ENCODE measurements at regions not wholly inside any gene's neighbourhood (a gene's known extent, or its start where the extent isn't known, plus 50 kb on each side); places are given as distances from the start of the nearest gene placed in this dataset.
"Not testable (repeated sequence)": the region's sequence is repeated elsewhere in the genome, so short reads cannot be mapped to it uniquely, and the experiment has no call there.

DNA sequence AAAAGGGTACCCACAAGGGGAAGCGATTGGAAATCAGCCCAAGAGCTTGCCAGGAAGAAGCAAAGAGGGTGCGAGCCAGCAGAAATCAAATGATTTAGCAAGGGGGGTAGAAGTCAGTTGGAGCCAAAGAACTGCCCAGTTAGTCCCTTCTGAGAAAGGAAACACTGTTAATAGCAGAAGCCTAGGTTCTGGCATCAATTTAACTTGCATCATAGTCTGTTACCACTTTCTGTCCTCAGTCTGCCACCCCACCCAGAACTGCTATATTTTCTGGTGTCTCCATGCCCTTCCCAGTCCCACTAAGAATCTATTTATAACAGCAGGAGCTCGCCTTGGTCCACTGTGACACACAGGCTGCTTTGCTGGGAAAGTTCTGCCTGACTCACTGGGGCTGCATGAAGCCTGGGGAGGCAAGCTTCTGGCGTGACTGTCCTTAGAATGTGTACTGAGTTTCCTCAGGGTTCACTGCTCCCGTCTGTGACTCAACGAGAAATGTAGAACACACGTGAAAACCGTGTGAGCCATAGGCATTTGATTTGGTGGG is 157.8 kb upstream of the TTC29 start:
- peak; percentile 22 for DNase-seq

- no peak for DNase-seq
These were observed 159.1 kb upstream of the TTC29 start for GRCh38 chr4:147104768-147105167.

DNA sequence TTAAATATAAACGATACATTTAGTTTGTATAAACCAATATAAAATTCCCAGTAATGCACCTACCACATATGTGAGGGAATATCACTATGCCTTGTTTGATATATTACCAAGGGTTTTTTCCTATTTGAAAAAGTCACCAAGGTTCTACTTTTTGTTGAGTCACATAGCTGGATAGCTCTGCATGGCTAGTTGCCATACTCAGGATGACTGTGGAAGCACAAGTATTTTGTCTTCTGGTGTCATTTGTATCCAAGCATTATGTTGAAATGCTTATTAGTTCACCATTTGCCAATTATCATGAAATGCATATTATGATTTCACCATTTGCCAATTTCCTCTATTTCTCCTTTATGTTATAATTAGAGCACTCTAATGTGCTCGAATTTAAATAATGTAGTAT is 162.7 kb upstream of the TTC29 start:
- DNase-seq, result no peak

- DNase-seq, result no peak
These were observed 164.1 kb upstream of the TTC29 start for GRCh38 chr4:147109800-147110199.

GRCh38 chr4:147110473-147111367 is 165.1 kb upstream of the TTC29 start:
- peak; percentile 13 for DNase-seq

DNA sequence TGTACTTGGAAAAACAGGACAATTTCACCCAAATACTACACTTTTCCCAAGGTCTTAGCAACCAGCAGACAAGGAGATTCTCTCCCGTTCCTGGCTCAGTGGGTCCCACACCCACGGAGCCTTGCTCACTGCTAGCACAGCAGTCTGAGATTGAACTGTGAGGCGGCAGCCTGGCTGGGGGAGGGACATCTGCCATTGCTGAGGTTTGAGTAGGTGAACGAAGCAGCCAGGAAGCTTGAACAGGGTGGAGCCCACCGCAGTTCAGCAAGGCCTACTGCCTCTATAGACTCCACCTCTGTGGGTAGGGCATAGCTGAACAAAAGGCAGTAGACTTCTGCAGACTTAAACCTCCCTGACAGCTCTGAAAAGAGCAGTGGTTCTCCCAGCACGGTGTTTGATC is 166.5 kb upstream of the TTC29 start:
- not testable (repeated sequence) for DNase-seq

DNA sequence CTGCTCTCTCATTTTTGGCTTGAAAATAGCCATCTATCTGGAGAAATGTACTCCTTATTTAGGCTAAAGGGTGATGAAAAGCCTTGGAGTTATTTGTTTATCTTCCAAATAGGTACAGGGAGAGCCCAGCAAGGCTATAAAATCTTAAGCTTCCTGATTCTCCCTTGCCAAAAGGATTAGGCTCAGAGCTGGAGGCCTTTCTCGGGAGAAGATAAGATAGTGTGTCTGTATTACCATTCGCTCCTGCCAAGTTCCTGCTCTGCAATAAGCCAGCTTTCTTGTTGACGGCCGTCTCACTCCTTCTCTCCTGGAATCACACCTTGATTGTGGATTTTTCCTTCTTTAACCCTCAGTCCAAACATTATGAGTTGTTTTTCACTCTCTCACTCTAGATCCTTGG is 171.8 kb upstream of the TTC29 start:
- DNase-seq, result no peak

DNA sequence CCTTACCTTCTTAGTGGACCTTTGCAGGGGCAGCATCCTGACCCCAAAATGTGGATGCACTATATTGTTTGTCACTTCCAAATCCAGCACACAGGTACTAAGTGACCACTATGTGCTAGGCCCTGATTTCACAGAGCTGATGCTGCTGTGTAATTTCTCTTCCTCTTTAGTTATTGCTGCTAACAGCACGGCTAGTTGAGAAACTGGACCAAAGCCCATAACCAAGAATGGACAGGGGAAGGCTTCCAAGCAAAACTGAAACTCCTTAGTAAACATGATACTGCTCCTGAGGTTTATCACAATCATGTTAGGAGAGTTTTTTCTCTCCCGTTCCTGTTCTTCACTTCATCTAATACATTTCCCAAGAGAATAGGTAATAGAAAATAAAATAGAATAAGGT is 172.9 kb upstream of the TTC29 start:
- DNase-seq, result no peak

DNA sequence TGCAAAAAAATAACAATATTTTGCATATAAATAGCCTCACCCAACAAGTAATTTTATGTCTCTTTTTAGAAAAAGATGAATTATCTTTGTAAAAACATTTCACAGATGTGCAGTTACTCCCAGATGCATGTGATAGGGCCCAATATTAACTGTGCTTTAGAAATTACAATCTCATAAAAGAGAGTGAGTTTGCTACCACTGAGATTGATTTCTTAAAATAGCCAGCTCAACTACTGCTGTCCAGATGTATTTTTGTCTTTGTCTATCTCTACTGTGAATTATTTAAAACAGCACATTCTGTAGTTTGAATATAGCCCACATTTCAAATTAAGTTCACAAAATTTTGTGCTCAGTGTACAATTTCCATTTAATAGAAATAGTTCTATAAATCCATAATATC is 177.0 kb upstream of the TTC29 start:
- no peak for DNase-seq

DNA sequence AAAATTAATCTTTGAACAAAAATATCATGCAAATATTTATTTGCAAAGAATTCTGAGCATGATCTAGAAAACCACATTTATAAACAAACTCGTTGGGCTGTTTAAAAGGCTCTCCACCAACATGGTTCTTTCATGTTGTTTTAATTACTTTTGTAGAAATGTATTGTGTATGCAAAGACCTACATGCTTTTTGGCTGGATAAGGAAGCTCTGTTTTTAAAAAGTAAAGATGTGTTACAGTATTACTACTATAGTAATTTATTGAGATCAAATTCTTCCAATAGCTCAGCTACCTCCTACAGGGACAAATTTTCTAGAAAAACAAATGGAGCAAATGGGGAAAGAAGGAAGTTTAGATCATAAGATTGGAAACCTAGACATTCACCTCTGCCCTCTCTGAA is 177.5 kb upstream of the TTC29 start:
- no peak for DNase-seq

DNA sequence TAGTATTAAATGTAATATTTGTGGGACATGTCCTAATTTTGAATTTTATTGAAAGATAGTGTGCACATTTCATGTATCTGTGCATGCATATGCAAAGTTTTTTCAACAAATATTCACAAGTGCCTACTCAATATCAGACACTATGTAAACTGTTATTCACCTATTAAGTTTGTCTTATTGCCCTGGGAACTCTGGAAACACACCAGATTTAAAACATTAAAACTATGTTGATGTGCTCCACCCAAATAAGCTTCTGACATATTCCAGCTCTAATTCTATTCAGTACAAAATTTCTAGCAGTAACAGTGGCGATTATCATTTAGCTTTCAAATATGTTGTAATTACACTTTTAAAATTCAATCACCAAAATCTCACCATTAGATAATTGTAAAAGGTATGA is 183.1 kb upstream of the TTC29 start:
- DNase-seq, result no peak

DNA sequence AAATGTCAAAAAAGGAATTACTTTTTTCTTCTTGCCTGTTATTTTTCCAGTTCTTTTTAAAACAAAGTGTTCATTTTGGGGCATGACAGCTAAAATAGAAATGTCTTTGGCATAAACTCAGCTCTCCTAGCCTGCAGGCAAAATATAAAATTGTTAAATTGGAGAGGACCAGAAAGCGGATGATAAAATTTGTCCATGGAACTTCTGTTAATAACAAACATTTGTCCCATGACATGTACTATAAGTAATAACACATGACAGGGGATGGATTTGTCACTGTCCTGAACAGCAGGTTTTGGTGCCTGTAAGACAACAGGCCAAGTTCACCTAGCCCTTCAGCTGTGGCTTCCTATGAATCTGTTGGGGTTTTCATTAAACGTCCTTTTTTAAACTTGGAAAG is 184.0 kb upstream of the TTC29 start:
- no peak for DNase-seq

DNA sequence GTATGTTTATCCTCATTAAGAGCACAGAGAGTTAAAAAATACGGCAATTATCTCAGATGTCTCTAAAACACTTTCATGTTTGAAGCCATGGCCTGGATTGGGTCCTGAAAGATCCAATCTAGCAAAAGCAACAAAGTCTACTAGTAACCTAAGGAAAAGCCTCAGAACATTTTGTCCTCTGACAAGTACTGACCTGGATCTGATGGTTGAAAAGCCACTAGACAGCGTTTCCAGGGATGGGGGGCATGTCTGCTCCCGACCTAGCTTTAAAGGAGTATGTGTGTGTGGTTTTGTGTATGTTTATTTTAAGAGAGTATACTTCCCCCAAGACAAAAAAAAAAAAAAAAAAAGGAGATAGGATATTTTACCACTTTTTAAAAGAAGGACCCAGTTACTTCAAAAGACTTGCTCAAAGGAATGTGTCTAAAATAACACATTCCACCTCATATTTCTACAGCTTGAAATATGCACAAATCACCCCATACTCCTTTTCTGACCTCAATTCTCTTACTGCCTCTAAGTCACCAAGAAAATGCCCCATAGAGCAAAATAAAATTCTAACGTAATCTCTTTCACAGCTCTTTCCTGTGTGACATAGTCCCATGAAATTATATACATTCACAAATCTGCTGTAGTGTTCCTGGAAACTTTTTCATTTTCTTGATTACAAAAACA is 189.0 kb upstream of the TTC29 start:
- DNase-seq, result no peak

GRCh38 chr4:147136310-147136709 is 190.6 kb upstream of the TTC29 start:
- no peak for DNase-seq

DNA sequence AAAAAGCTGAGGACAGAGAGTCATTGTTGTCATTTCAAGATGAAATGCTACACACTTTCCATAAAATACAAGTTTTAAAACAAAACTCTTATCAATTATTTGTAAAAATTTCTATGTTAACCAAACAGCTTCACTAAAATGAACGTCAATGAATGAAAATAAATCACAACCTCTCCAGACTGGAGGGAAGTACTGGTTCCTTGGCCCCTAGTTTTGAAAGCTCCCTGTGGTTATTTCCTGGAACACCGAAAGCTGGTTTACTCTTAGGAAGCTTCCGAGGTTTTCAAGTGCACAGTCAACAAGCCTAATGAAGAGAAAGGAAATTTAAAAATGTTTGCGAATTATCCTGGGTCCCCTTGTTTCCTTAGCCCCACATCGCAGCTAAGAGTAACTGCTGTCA is 191.1 kb upstream of the TTC29 start:
- no peak for DNase-seq

DNA sequence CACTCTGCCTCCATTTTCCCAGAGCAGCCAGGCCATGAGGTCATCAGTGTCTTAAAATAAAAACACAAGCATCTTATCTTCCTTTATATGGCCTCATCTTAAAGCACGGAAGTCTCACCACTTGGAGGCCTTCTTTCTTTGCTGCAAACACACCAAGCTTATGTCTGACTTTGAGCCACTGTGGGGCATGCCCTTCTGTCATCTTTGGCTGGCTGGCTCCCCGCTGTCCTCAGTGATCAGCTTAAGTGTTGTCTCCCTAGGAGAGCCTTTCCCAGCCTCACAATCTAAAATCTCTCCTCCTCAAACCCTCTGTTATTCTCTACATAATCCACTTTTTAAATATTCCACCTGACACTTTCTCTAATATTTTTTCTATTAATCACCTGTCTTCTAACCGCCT is 191.6 kb upstream of the TTC29 start:
- DNase-seq, result no peak

DNA sequence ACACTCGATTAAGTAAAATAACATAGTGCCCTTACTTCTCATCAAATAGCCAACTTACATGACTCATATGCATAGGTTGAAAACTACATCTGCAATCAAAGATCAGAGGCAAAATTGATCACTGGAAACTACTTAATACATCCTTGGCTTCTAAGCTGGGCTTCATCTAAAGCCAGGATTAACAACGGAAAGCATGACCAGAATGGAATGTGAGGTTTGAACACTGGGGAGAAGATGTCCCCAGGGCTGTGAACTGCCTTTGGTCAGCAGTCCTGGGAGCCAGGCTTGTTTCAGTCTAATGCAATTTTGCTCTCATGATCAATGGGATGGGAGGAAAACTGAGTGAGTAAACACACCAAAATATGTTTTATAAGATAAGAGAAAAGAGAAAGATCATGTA is 192.5 kb upstream of the TTC29 start:
- no peak for DNase-seq

DNA sequence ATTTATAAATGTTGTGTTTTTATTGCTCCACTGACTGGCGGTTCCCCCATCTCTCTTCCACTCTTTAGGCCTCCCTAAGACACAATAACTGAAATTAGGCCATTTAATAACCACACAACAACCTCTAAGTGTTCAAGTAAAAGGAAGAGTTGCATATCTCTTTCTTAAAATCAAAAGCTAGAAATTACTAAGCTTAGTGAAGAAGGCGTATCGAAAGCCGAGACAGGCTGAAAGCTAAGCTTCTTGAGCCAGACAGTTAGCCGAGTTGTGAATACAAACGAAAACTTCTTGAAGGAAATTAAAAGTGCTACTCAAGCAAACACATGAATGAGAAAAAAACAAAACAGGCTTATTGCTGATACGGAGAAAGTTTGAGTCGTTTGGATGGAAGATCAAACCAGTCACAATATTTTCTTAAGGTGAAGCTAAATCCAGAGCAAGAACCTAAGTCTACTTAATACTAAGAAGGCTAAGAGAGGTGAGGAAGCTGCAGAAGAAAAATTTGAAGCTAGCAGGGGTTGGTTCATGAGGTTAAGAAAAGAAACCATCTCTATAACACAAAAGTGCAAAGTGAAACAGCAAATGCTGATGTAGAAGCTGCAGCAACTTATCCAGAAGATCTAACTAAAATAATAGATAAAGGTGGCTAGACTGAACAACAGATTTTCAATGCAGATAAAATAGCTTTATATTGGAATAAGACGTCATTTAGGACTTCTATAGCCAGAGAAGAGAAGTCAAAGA is 194.0 kb upstream of the TTC29 start:
- DNase-seq, result no peak

GRCh38 chr4:147151763-147152162 is 206.1 kb upstream of the TTC29 start:
- DNase-seq, result no peak

DNA sequence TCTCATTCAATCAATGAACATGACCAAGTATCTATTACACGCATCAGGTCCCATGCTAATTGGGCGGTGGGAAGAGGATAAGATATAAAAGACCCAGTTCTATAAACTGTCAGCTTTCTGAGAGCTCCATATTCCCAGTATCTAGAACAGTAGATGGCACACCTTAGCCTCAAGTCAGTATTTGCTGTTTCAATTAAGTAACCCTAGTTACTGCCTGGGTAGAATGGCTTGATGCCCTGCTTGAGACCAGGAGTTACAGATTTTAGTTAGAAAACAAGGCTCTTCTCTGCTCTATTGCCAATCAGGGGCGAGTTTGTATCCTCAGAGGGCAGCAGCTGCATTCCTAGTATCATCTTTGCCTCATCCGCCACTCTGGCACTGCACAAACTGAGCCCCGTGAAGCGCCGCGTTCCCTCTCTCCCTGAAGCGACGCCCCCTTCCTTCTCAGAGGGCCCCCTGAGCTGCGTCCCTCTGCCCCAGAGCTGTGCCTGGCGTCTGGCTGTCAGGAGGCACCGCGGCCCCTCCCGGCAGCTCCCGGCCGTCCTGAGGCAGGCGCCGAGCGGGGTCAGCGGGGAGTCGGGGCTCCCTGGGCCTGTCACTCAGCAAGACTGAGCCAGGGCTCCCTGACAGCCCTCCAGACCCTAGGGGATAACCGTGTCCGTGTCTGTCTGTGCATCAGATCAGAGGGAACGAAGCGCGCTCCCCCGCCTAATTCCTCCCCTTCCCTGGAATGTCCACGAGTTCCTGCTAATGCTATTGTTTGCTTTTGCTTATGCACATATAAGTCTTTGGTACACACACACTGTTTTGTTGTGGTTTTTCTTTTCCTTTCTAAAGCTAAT is 212.4 kb upstream of the TTC29 start:
- peak; percentile 32 for DNase-seq

- DNase-seq, result peak; percentile 72
These were observed 215.3 kb upstream of the TTC29 start for GRCh38 chr4:147160908-147161513.

DNA sequence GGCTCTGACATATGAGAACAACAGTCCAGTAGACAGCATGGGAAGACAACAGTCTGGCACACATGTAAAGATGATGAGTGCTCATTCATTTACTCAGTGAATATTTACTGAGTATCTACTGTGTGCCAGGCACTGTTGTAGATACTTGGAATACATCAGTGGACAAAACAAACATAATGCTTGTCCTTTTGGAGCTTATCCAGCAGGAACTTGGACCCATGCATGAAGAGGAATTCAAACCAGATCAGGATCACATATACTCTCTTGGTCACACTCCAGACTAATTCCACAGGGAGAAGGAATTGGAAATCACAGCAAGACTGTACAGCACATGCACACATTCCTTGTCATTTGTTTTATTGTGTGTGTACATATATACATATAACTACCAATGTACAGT is 217.6 kb upstream of the TTC29 start:
- no peak for DNase-seq
